Astrocyte (in vitro differentiated cells and primary cell): ENCODE measurements at regions not wholly inside any gene's neighbourhood (a gene's known extent, or its start where the extent isn't known, plus 50 kb on each side); places are given as distances from the start of the nearest gene placed in this dataset.

Experiments used
- DNase-seq: peaks from one replicate; pipeline ENCODE4 v3.0.0-alpha.2; 2010; ENCODE audit warnings: low read depth
- FAIRE-seq: peaks from 2 replicates; lab custom pipeline; 2011; peaks lifted over from hg19 to GRCh38; lab: Jason Lieb, UNC
- H2AFZ ChIP-seq: 2 replicates; pipeline ENCODE4 v1.6.0; 2012; ENCODE audit warnings: low read depth, low read length, inconsistent platforms
- H3K27ac ChIP-seq: 2 replicates; pipeline ENCODE4 v1.5.1; 2011; ENCODE audit warnings: low read depth, low read length, inconsistent platforms
- H3K27me3 ChIP-seq: 2 replicates; pipeline ENCODE4 v1.6.0; 2011; ENCODE audit warnings: low read length, inconsistent platforms; ENCODE audit not compliant: insufficient read depth
- H3K36me3 ChIP-seq: 2 replicates; pipeline ENCODE4 v1.5.1; 2011; ENCODE audit warnings: low read length, inconsistent platforms; ENCODE audit not compliant: insufficient read depth
- H3K4me1 ChIP-seq: 2 replicates; pipeline ENCODE4 v1.5.1; 2011; ENCODE audit warnings: low read length, inconsistent platforms; ENCODE audit not compliant: insufficient read depth
- H3K4me2 ChIP-seq: 2 replicates; pipeline ENCODE4 v1.6.0; 2012; ENCODE audit warnings: low read length, inconsistent platforms
- H3K4me3 ChIP-seq: 2 replicates; pipeline ENCODE4 v1.5.1; 2011; ENCODE audit warnings: low read depth, mild to moderate bottlenecking, low read length, inconsistent platforms; ENCODE audit not compliant: insufficient read depth
- H3K79me2 ChIP-seq: 2 replicates; pipeline ENCODE4 v1.6.0; 2012; ENCODE audit warnings: mild to moderate bottlenecking, low read length, inconsistent platforms; ENCODE audit not compliant: insufficient read depth
- H3K9ac ChIP-seq: 2 replicates; pipeline ENCODE4 v1.6.0; 2012; ENCODE audit warnings: mild to moderate bottlenecking, low read length, inconsistent platforms
- H3K9me3 ChIP-seq: 2 replicates; pipeline ENCODE4 v1.5.1; 2012; ENCODE audit warnings: low read depth, mild to moderate bottlenecking, low read length, inconsistent platforms; ENCODE audit not compliant: insufficient read depth
- H4K20me1 ChIP-seq: 2 replicates; pipeline ENCODE4 v1.6.0; 2012; ENCODE audit warnings: low read length, inconsistent platforms; ENCODE audit not compliant: insufficient read depth
- H3K27ac Mint-ChIP-seq: one replicate; pipeline ENCODE4 v1.8.0; 2021; ENCODE audit warnings: mild to moderate bottlenecking, mixed read lengths; ENCODE audit not compliant: unreplicated experiment
- H3K27me3 Mint-ChIP-seq: one replicate; pipeline ENCODE4 v1.8.0; 2021; ENCODE audit warnings: low read depth, mixed read lengths; ENCODE audit not compliant: unreplicated experiment
- H3K36me3 Mint-ChIP-seq: one replicate; pipeline ENCODE4 v1.8.0; 2021; ENCODE audit warnings: low read depth, mixed read lengths; ENCODE audit not compliant: unreplicated experiment
- H3K4me1 Mint-ChIP-seq: one replicate; pipeline ENCODE4 v1.8.0; 2021; ENCODE audit warnings: low read depth, mixed read lengths; ENCODE audit not compliant: unreplicated experiment
- H3K4me3 Mint-ChIP-seq: one replicate; pipeline ENCODE4 v1.8.0; 2021; ENCODE audit warnings: mild to moderate bottlenecking, moderate library complexity, mixed read lengths; ENCODE audit not compliant: unreplicated experiment
- H3K9me3 Mint-ChIP-seq: one replicate; pipeline ENCODE4 v1.8.0; 2021; ENCODE audit warnings: mild to moderate bottlenecking, mixed read lengths; ENCODE audit not compliant: unreplicated experiment
- EZH2 ChIP-seq: IDR thresholded peaks from 2 replicates; pipeline ENCODE4 v1.6.1; 2012; ENCODE audit warnings: mild to moderate bottlenecking, low read length, inconsistent platforms; ENCODE audit not compliant: insufficient read depth
- TF ChIP-seq, protein P1 (sequence below): IDR thresholded peaks from 2 replicates; pipeline ENCODE4 v1.5.1; 2011; ENCODE audit warnings: low read depth, mild to moderate bottlenecking, inconsistent platforms, low read length, moderate library complexity; ENCODE audit not compliant: insufficient read depth

GRCh38 chrX:150028692-150029091 is 90.4 kb upstream of the EOLA2 start:
- Mint-ChIP-seq H3K27me3 (no peaks in the 10 kb centered on the region), H3K4me3 (no peak overlapping the region), H3K4me1 (peaks cover 10% of the 10 kb centered on the region), H3K36me3 (no peaks in the 10 kb centered on the region), H3K9me3 (no peaks in the 10 kb centered on the region), H3K27ac (no peak overlapping the region)
- Histone ChIP-seq H3K27ac (no peak overlapping the region), H3K79me2 (no peaks in the 10 kb centered on the region), H3K4me1 (no peaks in the 10 kb centered on the region), H3K9me3 (no peaks in the 10 kb centered on the region), H3K4me2 (no peak overlapping the region), H2AFZ (no peak overlapping the region), H3K36me3 (no peaks in the 10 kb centered on the region), H3K9ac (no peak overlapping the region), H4K20me1 (no peaks in the 10 kb centered on the region), H3K4me3 (no peak overlapping the region), H3K27me3 (no peaks in the 10 kb centered on the region)
- FAIRE-seq: peak; percentile 62
- TF ChIP-seq, protein P1, sequence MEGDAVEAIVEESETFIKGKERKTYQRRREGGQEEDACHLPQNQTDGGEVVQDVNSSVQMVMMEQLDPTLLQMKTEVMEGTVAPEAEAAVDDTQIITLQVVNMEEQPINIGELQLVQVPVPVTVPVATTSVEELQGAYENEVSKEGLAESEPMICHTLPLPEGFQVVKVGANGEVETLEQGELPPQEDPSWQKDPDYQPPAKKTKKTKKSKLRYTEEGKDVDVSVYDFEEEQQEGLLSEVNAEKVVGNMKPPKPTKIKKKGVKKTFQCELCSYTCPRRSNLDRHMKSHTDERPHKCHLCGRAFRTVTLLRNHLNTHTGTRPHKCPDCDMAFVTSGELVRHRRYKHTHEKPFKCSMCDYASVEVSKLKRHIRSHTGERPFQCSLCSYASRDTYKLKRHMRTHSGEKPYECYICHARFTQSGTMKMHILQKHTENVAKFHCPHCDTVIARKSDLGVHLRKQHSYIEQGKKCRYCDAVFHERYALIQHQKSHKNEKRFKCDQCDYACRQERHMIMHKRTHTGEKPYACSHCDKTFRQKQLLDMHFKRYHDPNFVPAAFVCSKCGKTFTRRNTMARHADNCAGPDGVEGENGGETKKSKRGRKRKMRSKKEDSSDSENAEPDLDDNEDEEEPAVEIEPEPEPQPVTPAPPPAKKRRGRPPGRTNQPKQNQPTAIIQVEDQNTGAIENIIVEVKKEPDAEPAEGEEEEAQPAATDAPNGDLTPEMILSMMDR: no peak
- no peak for TF ChIP-seq EZH2
- DNase-seq: no peak

GRCh38 chrX:150032742-150033141 is 94.5 kb upstream of the EOLA2 start:
- TF ChIP-seq EZH2: no peak
- TF ChIP-seq, protein P1: no peak
- Mint-ChIP-seq H3K9me3 (no peaks in the 10 kb centered on the region), H3K4me1 (peaks cover 22% of the 10 kb centered on the region), H3K4me3 (no peak overlapping the region), H3K36me3 (no peaks in the 10 kb centered on the region), H3K27ac (peak overlapping the region; percentile 24), H3K27me3 (no peaks in the 10 kb centered on the region)
- Histone ChIP-seq H3K27ac (no peak overlapping the region), H2AFZ (no peak overlapping the region), H3K9ac (no peak overlapping the region), H3K9me3 (no peaks in the 10 kb centered on the region), H3K4me1 (peaks cover 12% of the 10 kb centered on the region), H3K27me3 (no peaks in the 10 kb centered on the region), H4K20me1 (no peaks in the 10 kb centered on the region), H3K4me2 (peak overlapping the region; percentile 33), H3K79me2 (no peaks in the 10 kb centered on the region), H3K36me3 (no peaks in the 10 kb centered on the region), H3K4me3 (no peak overlapping the region)
- FAIRE-seq (no peak), DNase-seq (peak; percentile 44)

DNA sequence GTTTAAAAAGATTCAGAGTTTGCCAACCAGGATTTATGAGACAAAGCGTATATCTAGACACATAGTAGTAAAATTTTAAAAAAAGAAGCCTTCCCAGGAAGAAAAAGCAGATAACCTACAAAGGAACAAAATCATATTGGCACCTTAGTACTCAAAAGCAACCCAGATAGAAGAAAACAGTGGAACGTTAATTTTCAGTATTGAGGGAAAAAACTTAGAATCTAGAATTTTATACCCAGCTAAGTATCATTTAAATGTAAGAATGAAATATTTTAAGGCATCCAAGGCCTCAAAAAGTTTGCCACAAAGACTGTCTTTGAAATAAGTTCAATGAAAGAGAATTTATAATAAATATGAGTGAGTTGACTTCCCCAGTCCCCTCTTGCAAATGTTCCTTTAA is 96.5 kb upstream of the EOLA2 start:
- Histone ChIP-seq H3K79me2 (no peaks in the 10 kb centered on the region), H3K27ac (no peak overlapping the region), H2AFZ (no peak overlapping the region), H3K4me1 (peaks cover 18% of the 10 kb centered on the region), H4K20me1 (no peaks in the 10 kb centered on the region), H3K9ac (no peak overlapping the region), H3K9me3 (no peaks in the 10 kb centered on the region), H3K4me3 (no peak overlapping the region), H3K4me2 (no peak overlapping the region), H3K36me3 (no peaks in the 10 kb centered on the region), H3K27me3 (no peaks in the 10 kb centered on the region)
- FAIRE-seq (no peak), DNase-seq (no peak)
- TF ChIP-seq, protein P1: no peak
- no peak for TF ChIP-seq EZH2
- Mint-ChIP-seq H3K27ac (peak overlapping the region; percentile 72), H3K4me1 (peaks cover 21% of the 10 kb centered on the region), H3K36me3 (no peaks in the 10 kb centered on the region), H3K9me3 (peaks cover 4% of the 10 kb centered on the region), H3K27me3 (no peaks in the 10 kb centered on the region), H3K4me3 (no peak overlapping the region)
